T-helper 17 cell (primary cell): ENCODE measurements at regions not wholly inside any gene's neighbourhood (a gene's known extent, or its start where the extent isn't known, plus 50 kb on each side); places are given as distances from the start of the nearest gene placed in this dataset.

Experiments used
- ATAC-seq: fragments of 150-1000 bp; cut with Tn5 transposase; 2 replicates; pipeline ENCODE4 v1.10.0; 2021; ENCODE audit warnings: mild to moderate bottlenecking, moderate library complexity
- DNase-seq, 3 donors: peaks; one replicate each; pipeline versions ENCODE4 v3.0.0 to v3.0.0-alpha.2; 2020 to 2021
- H3K9me3 ChIP-seq: one replicate; pipeline ENCODE4 v1.7.0; 2013; ENCODE audit warnings: low read length, mild to moderate bottlenecking; ENCODE audit not compliant: control insufficient read depth, poor library complexity, severe bottlenecking
- H3K27ac Mint-ChIP-seq: one replicate; pipeline ENCODE4 v1.8.0; 2022; ENCODE audit warnings: mild to moderate bottlenecking, moderate library complexity, mixed read lengths
- H3K27me3 Mint-ChIP-seq: one replicate; pipeline ENCODE4 v1.8.0; 2022; ENCODE audit warnings: mixed read lengths
- H3K36me3 Mint-ChIP-seq: one replicate; pipeline ENCODE4 v1.8.0; 2022; ENCODE audit warnings: low read depth, mixed read lengths
- H3K4me1 Mint-ChIP-seq: one replicate; pipeline ENCODE4 v1.8.0; 2022; ENCODE audit warnings: mild to moderate bottlenecking, mixed read lengths
- H3K4me3 Mint-ChIP-seq: one replicate; pipeline ENCODE4 v1.8.0; 2022; ENCODE audit warnings: mild to moderate bottlenecking, moderate library complexity, mixed read lengths

DNA sequence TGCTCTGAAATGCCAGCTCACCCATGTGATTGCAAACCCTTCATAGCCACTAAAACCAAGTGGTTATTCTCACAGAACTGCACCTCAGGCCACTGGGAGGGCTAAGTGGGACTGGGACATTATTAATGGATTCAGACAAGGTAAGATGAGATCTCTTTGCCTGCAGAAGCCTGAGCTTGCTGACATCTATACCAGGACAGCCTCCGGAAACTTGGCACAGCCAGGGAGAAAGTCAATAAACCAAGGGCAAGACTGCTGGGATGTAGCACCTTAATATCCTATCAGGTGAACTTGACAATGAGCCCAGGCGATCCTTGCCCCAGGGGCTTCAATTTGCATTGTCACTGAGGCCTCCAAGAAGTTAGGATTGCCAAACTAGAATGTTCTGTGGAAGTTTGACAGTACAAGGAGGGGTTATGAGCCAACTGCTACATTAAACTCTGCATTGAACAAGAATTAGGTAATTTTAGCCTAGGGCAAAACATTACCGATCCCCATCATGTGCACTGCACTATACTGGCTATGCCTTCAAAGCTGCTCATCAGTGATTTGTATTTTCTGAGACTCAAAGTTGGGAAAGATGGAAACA, 60.1 kb upstream of the RALGAPA2 start:
- Mint-ChIP-seq H3K27me3 (peaks cover 31% of the 10 kb centered on the region), H3K4me1 (no peaks in the 10 kb centered on the region), H3K4me3 (no peak overlapping the region), H3K27ac (no peak overlapping the region), H3K36me3 (peaks cover 3% of the 10 kb centered on the region)
- no peaks in the 10 kb centered on the region for H3K9me3 ChIP-seq
- no peak for DNase-seq
- no peak for ATAC-seq

- no peaks in the 10 kb centered on the region for H3K9me3 ChIP-seq
- H3K4me1 Mint-ChIP-seq = no peaks in the 10 kb centered on the region
- no peak for DNase-seq
- H3K36me3 Mint-ChIP-seq = peaks cover 3% of the 10 kb centered on the region
- no peak for ATAC-seq
- no peak overlapping the region for H3K27ac Mint-ChIP-seq
- H3K4me3 Mint-ChIP-seq = no peak overlapping the region
- peaks cover 35% of the 10 kb centered on the region for H3K27me3 Mint-ChIP-seq
Measured at GRCh38 chr20:20768202-20768815, 55.9 kb upstream of the RALGAPA2 start.

- H3K4me3 Mint-ChIP-seq = no peak overlapping the region
- no peaks in the 10 kb centered on the region for H3K9me3 ChIP-seq
- no peaks in the 10 kb centered on the region for H3K36me3 Mint-ChIP-seq
- no peak overlapping the region for H3K27ac Mint-ChIP-seq
- H3K4me1 Mint-ChIP-seq = no peaks in the 10 kb centered on the region
- ATAC-seq (no peak), DNase-seq (no peak)
- H3K27me3 Mint-ChIP-seq = peaks cover 40% of the 10 kb centered on the region
Measured at GRCh38 chr20:20765696-20766365, 53.4 kb upstream of the RALGAPA2 start.

DNA sequence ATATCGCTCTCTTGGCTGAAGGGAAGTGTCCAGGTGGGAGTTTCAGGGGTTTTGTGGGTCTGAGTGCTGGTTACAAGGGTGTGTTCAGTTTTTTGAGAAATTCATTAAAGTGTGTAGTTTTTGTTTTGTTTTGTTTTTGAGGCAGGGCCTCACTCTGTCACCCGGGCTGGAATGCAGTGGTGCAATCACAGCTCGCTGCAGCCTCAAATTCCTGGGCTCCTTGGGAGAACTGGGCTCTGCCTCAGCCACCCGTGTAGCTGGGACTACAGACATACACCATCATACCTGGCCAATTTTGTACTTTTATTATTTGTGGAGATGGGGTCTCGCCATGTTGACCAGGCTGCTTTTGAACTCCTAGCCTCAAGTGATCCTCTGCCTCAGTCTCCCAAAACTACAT, 51.2 kb upstream of the RALGAPA2 start:
- H3K36me3 Mint-ChIP-seq = no peaks in the 10 kb centered on the region
- no peak overlapping the region for H3K4me3 Mint-ChIP-seq
- no peak overlapping the region for H3K27ac Mint-ChIP-seq
- peaks cover 40% of the 10 kb centered on the region for H3K27me3 Mint-ChIP-seq
- H3K4me1 Mint-ChIP-seq = no peaks in the 10 kb centered on the region
- ATAC-seq (no peak), DNase-seq (no peak)
- H3K9me3 ChIP-seq = no peaks in the 10 kb centered on the region
